Type B pancreatic cell (in vitro differentiated cells): ENCODE measurements at regions not wholly inside any gene's neighbourhood (a gene's known extent, or its start where the extent isn't known, plus 50 kb on each side); places are given as distances from the start of the nearest gene placed in this dataset.
A peak's percentile ranks its signal among the peaks of the same experiment; 100 is the strongest.

Experiments used
- DNase-seq: peaks from one replicate; pipeline ENCODE4 v3.0.0; 2021; ENCODE audit warnings: mixed read lengths; ENCODE audit not compliant: unreplicated experiment; ENCODE audit errors: extremely low spot score
- H3K27ac Mint-ChIP-seq: 2 replicates; pipeline ENCODE4 v1.8.0; 2021; ENCODE audit warnings: mild to moderate bottlenecking, mixed read lengths
- H3K27me3 Mint-ChIP-seq: 2 replicates; pipeline ENCODE4 v1.8.0; 2021; ENCODE audit warnings: mixed read lengths
- H3K36me3 Mint-ChIP-seq: 2 replicates; pipeline ENCODE4 v1.8.0; 2021; ENCODE audit warnings: mixed read lengths
- H3K4me1 Mint-ChIP-seq: one replicate; pipeline ENCODE4 v1.8.0; 2021; ENCODE audit warnings: mixed read lengths; ENCODE audit not compliant: unreplicated experiment
- H3K4me3 Mint-ChIP-seq: 2 replicates; pipeline ENCODE4 v1.8.0; 2021; ENCODE audit warnings: mild to moderate bottlenecking, mixed read lengths
- H3K9me3 Mint-ChIP-seq: 2 replicates; pipeline ENCODE4 v1.8.0; 2021; ENCODE audit warnings: mixed read lengths
- CTCF ChIP-seq: fragments of 200-600 bp; sonication (generic); conservative IDR thresholded peaks from 2 replicates; pipeline ENCODE4 v1.5.0; 2021; ENCODE audit warnings: antibody characterized with exemption, mild to moderate bottlenecking

GRCh38 chr4:97479388-97479787, 663.9 kb downstream of the STPG2 start:
- no peaks in the 10 kb centered on the region for H3K36me3 Mint-ChIP-seq
- no peak overlapping the region for H3K27ac Mint-ChIP-seq
- no peak for DNase-seq
- TF ChIP-seq CTCF: no peak
- no peaks in the 10 kb centered on the region for H3K4me1 Mint-ChIP-seq
- H3K27me3 Mint-ChIP-seq: no peaks in the 10 kb centered on the region
- no peak overlapping the region for H3K4me3 Mint-ChIP-seq
- H3K9me3 Mint-ChIP-seq: peaks cover 6% of the 10 kb centered on the region

- H3K36me3 Mint-ChIP-seq: peaks cover 4% of the 10 kb centered on the region
- no peak overlapping the region for H3K4me3 Mint-ChIP-seq
- no peak for DNase-seq
- H3K27ac Mint-ChIP-seq: no peak overlapping the region
- H3K27me3 Mint-ChIP-seq: no peaks in the 10 kb centered on the region
- no peaks in the 10 kb centered on the region for H3K9me3 Mint-ChIP-seq
- H3K4me1 Mint-ChIP-seq: peaks cover 27% of the 10 kb centered on the region
- no peak for TF ChIP-seq CTCF
Observed at GRCh38 chr4:97491856-97492255, 651.4 kb downstream of the STPG2 start.

- no peak for DNase-seq
- Mint-ChIP-seq H3K4me1 (peaks cover 30% of the 10 kb centered on the region), H3K9me3 (no peaks in the 10 kb centered on the region), H3K36me3 (peaks cover 4% of the 10 kb centered on the region), H3K27me3 (no peaks in the 10 kb centered on the region), H3K27ac (no peak overlapping the region), H3K4me3 (no peak overlapping the region)
- no peak for TF ChIP-seq CTCF
Observed at GRCh38 chr4:97493815-97494518, 649.3 kb downstream of the STPG2 start.

DNA sequence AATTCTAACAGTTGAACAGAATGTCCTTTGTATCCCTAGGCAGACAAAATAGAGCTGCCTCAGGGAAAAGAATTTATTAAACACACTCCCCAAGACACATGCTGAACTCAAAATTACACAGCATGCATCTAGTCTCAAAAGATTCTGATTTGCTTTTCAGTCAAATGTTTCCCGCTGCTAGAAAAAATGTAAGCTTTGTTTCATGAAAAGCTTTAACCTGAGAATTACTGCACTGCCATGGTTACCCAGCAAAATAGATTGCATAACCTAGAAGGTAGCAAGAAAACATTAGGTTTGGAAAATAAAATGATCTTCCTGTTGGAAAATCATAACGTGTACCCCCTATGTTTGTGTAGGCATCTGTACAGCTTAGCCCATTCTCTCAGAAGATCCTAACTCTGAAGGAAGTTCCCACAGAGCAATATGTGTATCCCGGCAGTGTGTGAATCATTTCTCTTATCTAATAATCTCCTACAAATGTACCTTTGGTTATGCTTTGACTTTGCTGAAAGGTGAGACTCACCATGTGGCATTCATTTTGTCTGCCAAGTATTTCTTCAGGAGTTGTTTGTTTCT, 646.9 kb downstream of the STPG2 start:
- peaks cover 30% of the 10 kb centered on the region for H3K4me1 Mint-ChIP-seq
- no peak for DNase-seq
- peak overlapping the region; percentile 76 for H3K4me3 Mint-ChIP-seq
- peak overlapping the region; percentile 10 for H3K27ac Mint-ChIP-seq
- H3K27me3 Mint-ChIP-seq: no peaks in the 10 kb centered on the region
- H3K36me3 Mint-ChIP-seq: no peaks in the 10 kb centered on the region
- H3K9me3 Mint-ChIP-seq: no peaks in the 10 kb centered on the region
- no peak for TF ChIP-seq CTCF

GRCh38 chr4:97498875-97499274, 644.4 kb downstream of the STPG2 start:
- H3K4me1 Mint-ChIP-seq: peaks cover 19% of the 10 kb centered on the region
- H3K9me3 Mint-ChIP-seq: no peaks in the 10 kb centered on the region
- no peak for TF ChIP-seq CTCF
- H3K36me3 Mint-ChIP-seq: no peaks in the 10 kb centered on the region
- no peak for DNase-seq
- H3K27me3 Mint-ChIP-seq: no peaks in the 10 kb centered on the region
- no peak overlapping the region for H3K4me3 Mint-ChIP-seq
- no peak overlapping the region for H3K27ac Mint-ChIP-seq
